GM18499 (cell line): ENCODE measurements at regions not wholly inside any gene's neighbourhood (a gene's known extent, or its start where the extent isn't known, plus 50 kb on each side); places are given as distances from the start of the nearest gene placed in this dataset.

ENCODE experiments used
- ATAC-seq: cut with Tn5 transposase; IDR thresholded peaks from one replicate; pipeline ENCODE4 v1.9.1; 2021; ENCODE audit warnings: moderate number of reproducible peaks; ENCODE audit not compliant: insufficient read depth, unreplicated experiment

- ATAC-seq: no peak
Measured at GRCh38 chr2:67515538-67515937, 118.4 kb downstream of the ETAA1 start.

- ATAC-seq: no peak
Measured at GRCh38 chr2:67516362-67516761, 119.2 kb downstream of the ETAA1 start.

DNA sequence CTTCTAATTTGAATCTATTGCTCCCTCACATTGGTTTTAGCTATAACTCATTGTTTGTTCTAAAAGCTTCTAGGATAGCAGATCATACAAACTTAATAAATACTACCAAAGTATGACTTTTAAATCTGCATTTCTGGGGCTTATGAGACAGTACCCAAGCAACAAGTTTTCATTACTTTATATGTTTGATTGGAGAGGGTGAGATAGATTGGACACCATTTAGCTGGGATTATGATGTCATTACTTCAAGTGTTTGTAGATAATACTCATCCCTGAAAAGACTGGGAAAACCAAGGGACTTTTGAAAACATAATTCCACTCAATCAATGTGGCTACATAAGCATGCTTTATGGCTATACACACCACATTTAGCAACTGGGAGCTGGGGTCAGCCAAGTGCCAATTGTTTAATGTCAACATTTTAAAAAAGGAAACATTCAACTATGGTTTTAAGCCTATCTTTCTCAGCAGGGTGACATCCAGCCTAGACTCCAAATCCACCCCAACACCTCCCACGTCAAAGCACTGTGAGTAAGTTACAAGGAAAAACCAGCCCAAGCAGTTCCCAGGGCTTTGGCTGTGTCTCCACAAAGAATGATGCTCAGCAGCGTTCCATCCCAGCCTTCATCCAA lies 119.9 kb downstream of the ETAA1 start:
- no peak for ATAC-seq

GRCh38 chr2:67522148-67522547 lies 125.0 kb downstream of the ETAA1 start:
- ATAC-seq: no peak

DNA sequence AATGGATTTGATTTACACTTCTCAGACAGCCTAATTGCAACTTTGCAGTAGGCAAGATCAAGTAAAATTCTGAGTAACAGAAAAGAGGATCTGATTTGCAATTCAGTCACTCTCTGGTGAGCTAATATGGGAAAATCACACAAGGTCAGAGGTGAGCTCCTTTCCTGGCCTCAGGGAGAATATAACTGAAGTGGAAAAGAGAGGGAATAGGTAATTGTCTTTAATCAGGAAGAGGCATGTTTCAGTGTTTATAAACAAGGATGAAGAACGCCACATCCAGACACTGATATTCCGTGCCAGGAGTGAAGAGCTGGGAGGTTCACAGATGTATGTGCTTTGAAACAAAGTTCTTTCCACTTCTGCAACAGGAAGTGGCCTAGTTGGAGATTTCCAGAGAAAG lies 127.1 kb downstream of the ETAA1 start:
- ATAC-seq: no peak

DNA sequence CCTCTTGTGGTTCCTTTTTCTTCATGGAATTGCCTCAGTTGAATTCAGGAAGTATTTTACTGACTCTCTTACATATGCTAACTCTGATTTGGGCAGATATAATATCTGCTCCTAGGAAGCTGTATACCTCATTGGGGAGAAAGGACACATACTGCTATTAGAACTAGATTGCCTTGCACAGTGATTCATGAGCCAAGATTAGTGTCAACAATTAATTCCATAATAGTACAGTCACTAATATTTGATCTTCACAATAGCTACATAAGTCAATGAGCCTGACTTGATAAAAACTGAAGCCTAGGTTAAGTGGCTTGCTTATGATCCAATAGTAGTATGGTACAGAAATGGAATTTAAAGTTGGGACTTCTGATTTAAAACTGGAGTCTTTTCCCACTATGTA lies 127.6 kb downstream of the ETAA1 start:
- no peak for ATAC-seq

DNA sequence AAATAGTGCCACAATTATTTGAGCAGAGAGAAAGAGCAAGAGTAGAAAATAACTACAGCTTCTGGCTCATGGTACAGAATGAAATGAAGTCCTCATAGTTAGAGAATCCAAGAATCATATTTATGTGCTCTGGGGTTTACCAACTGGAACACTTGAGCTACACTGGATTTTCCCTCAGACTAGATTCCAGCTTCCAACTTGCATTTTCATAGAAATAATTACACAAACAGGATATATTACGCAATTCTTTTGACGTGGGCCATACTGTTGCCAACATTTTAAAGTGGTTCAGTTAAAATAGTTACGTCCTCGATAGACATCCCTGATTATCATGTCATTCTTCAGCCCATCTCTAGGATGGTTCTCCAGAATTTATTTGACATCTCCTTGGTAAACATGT lies 129.2 kb downstream of the ETAA1 start:
- ATAC-seq: no peak

DNA sequence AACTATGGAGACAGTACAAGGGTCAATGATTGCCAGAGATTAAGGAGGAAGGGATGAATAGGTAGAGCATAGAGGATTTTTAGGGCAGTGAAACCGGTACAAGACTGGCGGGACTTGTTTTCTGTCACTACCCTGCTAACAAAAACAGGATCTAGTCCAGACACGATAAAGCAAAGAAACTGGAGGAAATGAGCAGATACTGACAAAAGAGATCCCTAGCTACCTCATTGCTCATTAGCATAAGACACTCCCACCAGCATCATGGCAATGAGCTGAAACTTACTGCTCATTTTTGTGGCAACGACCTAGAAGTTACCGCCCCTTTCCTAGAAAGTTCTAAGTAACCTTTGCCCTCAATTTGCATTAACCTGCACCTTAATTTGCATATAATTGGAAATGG lies 131.2 kb downstream of the ETAA1 start:
- ATAC-seq: no peak

- no peak for ATAC-seq
Measured at GRCh38 chr2:67532387-67532786, 135.3 kb downstream of the ETAA1 start.

- no peak for ATAC-seq
Measured at GRCh38 chr2:67534745-67535144, 137.6 kb downstream of the ETAA1 start.

DNA sequence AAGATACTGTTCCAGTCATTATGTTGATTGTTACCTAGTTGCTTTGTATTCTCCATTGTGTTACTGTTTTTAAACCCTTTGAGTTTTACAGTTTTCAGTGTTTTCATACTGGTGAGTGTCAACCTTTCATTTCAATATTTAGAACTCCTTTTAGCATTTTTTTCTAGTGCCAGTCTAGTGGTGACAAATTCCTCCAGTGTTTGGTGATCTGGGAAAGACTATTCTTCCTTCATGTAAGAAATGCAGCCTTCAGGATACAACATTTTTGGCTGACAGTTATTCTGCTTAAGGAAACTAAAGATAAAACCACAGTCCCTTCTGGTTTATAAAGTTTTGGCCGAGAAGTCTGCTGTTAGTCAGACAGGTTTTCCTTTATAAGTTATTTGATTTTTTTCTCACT lies 143.8 kb downstream of the ETAA1 start:
- ATAC-seq: no peak

DNA sequence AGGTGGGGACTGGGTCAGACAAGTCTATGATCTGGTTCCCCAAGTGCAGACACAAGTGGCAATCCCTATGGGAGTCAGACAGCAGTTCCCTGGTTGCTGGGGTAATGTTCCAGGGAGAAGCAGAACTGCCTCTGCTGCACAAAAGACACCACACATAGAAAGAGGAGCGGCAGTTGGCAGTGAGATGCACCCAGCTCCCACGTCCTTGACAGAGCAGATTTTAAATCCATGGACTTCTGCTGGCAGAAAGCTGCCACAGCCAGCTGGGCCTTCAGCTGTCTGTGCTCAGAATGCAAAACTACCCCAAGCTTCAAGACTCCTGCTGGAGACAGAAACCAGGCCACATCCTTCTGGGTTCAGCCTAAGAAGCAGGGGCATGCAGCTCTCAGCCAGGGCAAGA lies 147.2 kb downstream of the ETAA1 start:
- no peak for ATAC-seq

- no peak for ATAC-seq
Measured at GRCh38 chr2:67548317-67549201, 151.4 kb downstream of the ETAA1 start.

- ATAC-seq: no peak
Measured at GRCh38 chr2:67559156-67559555, 162.0 kb downstream of the ETAA1 start.

GRCh38 chr2:67560771-67561456 lies 163.8 kb downstream of the ETAA1 start:
- ATAC-seq: no peak

GRCh38 chr2:67561457-67561965 lies 164.4 kb downstream of the ETAA1 start:
- no peak for ATAC-seq

GRCh38 chr2:67564076-67564475 lies 166.9 kb downstream of the ETAA1 start:
- no peak for ATAC-seq

DNA sequence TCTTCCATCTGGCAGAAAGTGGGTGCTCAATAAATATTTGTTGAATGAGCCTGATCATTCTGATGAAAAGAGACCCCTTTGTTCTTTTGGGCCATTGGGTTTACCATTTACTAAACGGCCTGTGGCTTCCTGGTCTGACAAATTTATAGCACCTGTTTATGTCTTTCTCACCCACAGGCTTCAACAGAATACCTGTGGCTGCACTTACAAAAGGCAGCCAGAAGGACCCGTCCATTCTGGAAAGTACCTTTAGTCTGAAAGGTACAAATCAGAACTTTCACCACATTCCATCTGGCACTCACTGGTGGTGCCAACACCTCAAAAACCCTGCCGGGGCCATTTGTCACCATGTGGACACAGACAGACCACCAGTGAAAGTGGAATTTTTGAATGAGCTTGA lies 167.5 kb downstream of the ETAA1 start:
- ATAC-seq: no peak

DNA sequence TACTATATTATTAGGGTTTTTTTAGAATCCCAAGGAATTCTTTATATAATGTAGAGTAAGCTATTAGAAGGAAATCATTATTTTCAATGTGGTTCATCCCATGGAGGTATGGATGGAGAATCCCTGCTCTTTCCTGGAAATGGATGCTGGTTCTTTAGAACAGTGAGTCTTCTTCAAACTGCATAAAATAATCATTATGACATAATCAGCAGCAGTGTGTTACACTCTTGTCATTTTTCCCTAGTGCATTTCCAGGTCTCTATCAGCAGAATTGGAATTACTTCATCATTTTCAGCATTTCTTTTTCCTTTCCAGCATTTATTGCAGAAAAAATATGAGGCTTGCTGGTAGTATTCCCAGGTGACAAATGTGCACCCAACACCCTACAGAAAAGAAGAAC lies 168.1 kb downstream of the ETAA1 start:
- no peak for ATAC-seq

DNA sequence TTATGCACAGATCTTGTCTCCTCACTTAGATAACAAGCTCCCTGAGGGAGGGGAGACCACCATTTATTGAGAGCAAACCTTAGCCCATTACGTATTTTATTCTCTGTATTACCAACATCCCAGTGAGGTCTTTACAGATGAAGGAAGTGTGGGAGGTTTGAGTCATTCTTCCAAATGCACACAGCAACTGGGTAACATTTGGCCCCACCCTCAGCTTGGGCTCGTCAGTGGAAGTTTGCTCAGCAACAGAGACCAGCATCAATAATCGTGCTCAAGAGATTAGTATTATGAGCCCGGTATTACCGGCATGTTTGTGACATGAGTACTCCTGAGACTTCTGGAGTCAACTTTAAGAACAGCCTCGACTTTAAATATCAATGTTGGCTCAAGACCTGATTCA lies 168.6 kb downstream of the ETAA1 start:
- ATAC-seq: no peak

DNA sequence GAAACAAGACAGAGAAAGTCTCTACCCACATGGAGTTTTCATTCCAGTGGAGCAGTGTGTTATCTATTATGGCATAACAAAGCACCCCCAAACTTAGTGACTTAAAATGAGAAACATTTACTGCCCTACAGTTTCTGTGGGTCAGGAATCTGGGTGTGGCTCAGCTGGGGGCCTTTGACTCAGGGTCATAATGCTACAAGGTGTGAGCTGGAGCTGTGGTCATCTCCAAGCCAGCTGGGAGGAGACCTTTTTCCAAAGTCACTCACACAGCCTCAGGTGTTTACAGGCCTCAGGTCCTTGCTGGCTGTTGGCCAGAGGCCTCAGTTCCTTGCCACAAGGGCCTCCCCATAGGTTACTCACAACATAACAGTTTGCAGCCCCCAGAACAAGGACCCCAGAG lies 169.2 kb downstream of the ETAA1 start:
- no peak for ATAC-seq
